SU-DHL-6 (cell line): ENCODE measurements at regions not wholly inside any gene's neighbourhood (a gene's known extent, or its start where the extent isn't known, plus 50 kb on each side); places are given as distances from the start of the nearest gene placed in this dataset.

Experiments used
- H2AFZ ChIP-seq: fragments of 200-600 bp; sonication (generic); 2 replicates; pipeline ENCODE4 v1.6.1; 2014; ENCODE audit warnings: low read depth, mild to moderate bottlenecking, moderate library complexity, mixed read lengths, antibody characterized with exemption, low read length; ENCODE audit not compliant: severe bottlenecking
- H3F3A ChIP-seq: fragments of 200-600 bp; shearing (Covaris generic); 2 replicates; pipeline ENCODE4 v1.6.0; 2016; ENCODE audit warnings: antibody characterized with exemption, mild to moderate bottlenecking; ENCODE audit not compliant: insufficient read depth
- H3K27ac ChIP-seq: fragments of 200-600 bp; sonication (generic); 2 replicates; pipeline ENCODE4 v1.5.1; 2016; ENCODE audit warnings: low read depth, mild to moderate bottlenecking, low read length, moderate library complexity, mixed read lengths
- H3K27me3 ChIP-seq: fragments of 200-600 bp; sonication (generic), shearing (Covaris generic); 2 replicates; pipeline ENCODE4 v1.6.0; 2014; ENCODE audit warnings: mild to moderate bottlenecking, low read length
- H3K36me3 ChIP-seq: fragments of 200-600 bp; sonication (generic); 2 replicates; pipeline ENCODE4 v1.6.1; 2014; ENCODE audit warnings: mild to moderate bottlenecking, low read length, mixed read lengths
- H3K4me2 ChIP-seq: fragments of 300-600, 200-600 bp; shearing (Covaris generic), sonication (generic); 2 replicates; pipeline ENCODE4 v1.6.0; 2014; ENCODE audit warnings: low read length, low read depth, mild to moderate bottlenecking; ENCODE audit not compliant: poor library complexity, severe bottlenecking
- H3K4me3 ChIP-seq: fragments of 200-600 bp; sonication (generic); 2 replicates; pipeline ENCODE4 v1.5.1; 2014; ENCODE audit warnings: antibody characterized with exemption, low read length, mild to moderate bottlenecking, mixed read lengths; ENCODE audit not compliant: insufficient read depth, poor library complexity, severe bottlenecking
- H3K79me2 ChIP-seq: fragments of 200-600 bp; sonication (generic); 2 replicates; pipeline ENCODE4 v1.6.1; 2014; ENCODE audit warnings: mild to moderate bottlenecking, low read length, moderate library complexity; ENCODE audit not compliant: insufficient read depth
- H3K9ac ChIP-seq: fragments of 200-600 bp; sonication (generic); 2 replicates; pipeline ENCODE4 v1.7.0; 2014; ENCODE audit warnings: mild to moderate bottlenecking, low read length
- H3K9me2 ChIP-seq: fragments of 200-600 bp; sonication (generic); replicated peaks from 2 replicates; pipeline ENCODE4 v1.6.1; 2014; ENCODE audit warnings: low read length; ENCODE audit not compliant: insufficient read depth
- H3K9me3 ChIP-seq: fragments of 200-600 bp; sonication (generic); 2 replicates; pipeline ENCODE4 v1.6.1; 2014; ENCODE audit warnings: low read length, mixed read lengths; ENCODE audit not compliant: insufficient read depth
- H4K20me1 ChIP-seq: fragments of 200-600 bp; sonication (generic); 2 replicates; pipeline ENCODE4 v1.6.1; 2014; ENCODE audit warnings: low read depth, mild to moderate bottlenecking, antibody characterized with exemption, low read length, moderate library complexity, mixed read lengths
- EZH2phosphoT487 ChIP-seq: fragments of 200-600 bp; sonication (generic), shearing (Covaris generic); conservative IDR thresholded peaks from 2 replicates; pipeline ENCODE4 v1.6.1; 2018; ENCODE audit warnings: mild to moderate bottlenecking, antibody characterized with exemption, low read length, moderate library complexity, mixed read lengths
- TF ChIP-seq, protein P1 (sequence below): fragments of 200-600 bp; sonication (generic); IDR thresholded peaks from one replicate; pipeline ENCODE4 v1.5.1; 2017; ENCODE audit warnings: antibody characterized with exemption, mild to moderate bottlenecking, low read length, moderate library complexity; ENCODE audit not compliant: insufficient read depth, poor library complexity, severe bottlenecking

GRCh38 chr2:177153805-177154204 lies 58.8 kb upstream of the HNRNPA3 start:
- Histone ChIP-seq H3K9ac (no peak overlapping the region), H3K4me2 (no peak overlapping the region)
- TF ChIP-seq EZH2phosphoT487, result no peak
- TF ChIP-seq, protein P1, sequence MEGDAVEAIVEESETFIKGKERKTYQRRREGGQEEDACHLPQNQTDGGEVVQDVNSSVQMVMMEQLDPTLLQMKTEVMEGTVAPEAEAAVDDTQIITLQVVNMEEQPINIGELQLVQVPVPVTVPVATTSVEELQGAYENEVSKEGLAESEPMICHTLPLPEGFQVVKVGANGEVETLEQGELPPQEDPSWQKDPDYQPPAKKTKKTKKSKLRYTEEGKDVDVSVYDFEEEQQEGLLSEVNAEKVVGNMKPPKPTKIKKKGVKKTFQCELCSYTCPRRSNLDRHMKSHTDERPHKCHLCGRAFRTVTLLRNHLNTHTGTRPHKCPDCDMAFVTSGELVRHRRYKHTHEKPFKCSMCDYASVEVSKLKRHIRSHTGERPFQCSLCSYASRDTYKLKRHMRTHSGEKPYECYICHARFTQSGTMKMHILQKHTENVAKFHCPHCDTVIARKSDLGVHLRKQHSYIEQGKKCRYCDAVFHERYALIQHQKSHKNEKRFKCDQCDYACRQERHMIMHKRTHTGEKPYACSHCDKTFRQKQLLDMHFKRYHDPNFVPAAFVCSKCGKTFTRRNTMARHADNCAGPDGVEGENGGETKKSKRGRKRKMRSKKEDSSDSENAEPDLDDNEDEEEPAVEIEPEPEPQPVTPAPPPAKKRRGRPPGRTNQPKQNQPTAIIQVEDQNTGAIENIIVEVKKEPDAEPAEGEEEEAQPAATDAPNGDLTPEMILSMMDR, result no peak

DNA sequence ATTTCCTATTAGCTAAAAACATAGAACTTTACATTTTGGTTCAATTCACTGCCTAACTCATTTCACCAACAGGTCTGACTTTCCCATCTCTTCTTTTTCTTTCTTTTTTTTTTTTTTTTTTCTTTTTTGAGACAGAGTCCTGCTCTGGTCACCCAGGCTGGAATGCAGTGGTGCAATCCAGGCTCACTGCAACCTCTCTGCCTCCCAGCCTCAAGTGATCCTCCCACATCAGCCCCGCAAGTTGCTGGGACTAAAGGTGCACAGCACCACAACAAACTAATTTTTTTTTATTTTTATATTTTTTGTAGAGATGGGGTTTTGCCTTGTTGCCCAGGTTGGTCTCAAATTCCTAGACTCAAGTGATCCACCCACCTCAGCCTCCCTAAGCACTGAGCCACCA lies 57.8 kb upstream of the HNRNPA3 start:
- no peak overlapping the region for H3K4me3 ChIP-seq
- no peaks in the 10 kb centered on the region for H3K27me3 ChIP-seq
- TF ChIP-seq EZH2phosphoT487, result no peak
- TF ChIP-seq, protein P1, result no peak
- no peaks in the 10 kb centered on the region for H3K9me2 ChIP-seq
- no peaks in the 10 kb centered on the region for H3F3A ChIP-seq
- no peak overlapping the region for H2AFZ ChIP-seq
- H3K79me2 ChIP-seq, result no peaks in the 10 kb centered on the region
- H3K4me2 ChIP-seq, result no peak overlapping the region
- no peaks in the 10 kb centered on the region for H3K36me3 ChIP-seq
- H3K9ac ChIP-seq, result no peak overlapping the region
- H3K27ac ChIP-seq, result no peak overlapping the region
- no peaks in the 10 kb centered on the region for H4K20me1 ChIP-seq
- no peaks in the 10 kb centered on the region for H3K9me3 ChIP-seq

More at GRCh38 chr2:177153805-177154204, 58.8 kb upstream of the HNRNPA3 start:
- H3K9me3 ChIP-seq, result no peaks in the 10 kb centered on the region
- no peaks in the 10 kb centered on the region for H3K79me2 ChIP-seq
- H3K4me3 ChIP-seq, result no peak overlapping the region
- no peaks in the 10 kb centered on the region for H3K9me2 ChIP-seq
- H2AFZ ChIP-seq, result no peak overlapping the region
- no peak overlapping the region for H3K27ac ChIP-seq
- H3F3A ChIP-seq, result no peaks in the 10 kb centered on the region
- H3K27me3 ChIP-seq, result no peaks in the 10 kb centered on the region
- no peaks in the 10 kb centered on the region for H3K36me3 ChIP-seq
- H4K20me1 ChIP-seq, result no peaks in the 10 kb centered on the region

DNA sequence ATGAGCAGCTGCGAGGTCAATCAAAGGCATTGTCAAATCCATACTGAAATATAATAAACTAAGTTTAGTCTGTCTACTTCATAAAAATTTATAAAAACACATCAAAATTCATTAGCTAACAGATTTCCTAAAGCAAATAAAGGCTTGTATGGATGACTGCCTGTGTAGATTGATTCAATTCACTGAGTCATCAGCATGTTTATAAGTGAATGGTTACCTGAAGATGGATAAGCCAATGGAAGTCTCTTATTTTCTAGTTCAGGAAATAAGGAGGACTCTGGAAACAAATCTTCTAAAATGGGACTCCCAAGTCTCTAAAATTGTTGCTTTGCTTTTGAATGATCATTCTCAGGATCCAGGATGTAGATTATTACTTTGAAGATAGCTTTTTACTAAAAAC lies 57.0 kb upstream of the HNRNPA3 start:
- no peaks in the 10 kb centered on the region for H3F3A ChIP-seq
- no peak overlapping the region for H3K4me2 ChIP-seq

More for the DNA sequence above, 57.0 kb upstream of the HNRNPA3 start:
- TF ChIP-seq, protein P1, result no peak
- no peak for TF ChIP-seq EZH2phosphoT487
- Histone ChIP-seq H3K4me3 (no peak overlapping the region), H3K9me2 (no peaks in the 10 kb centered on the region), H4K20me1 (no peaks in the 10 kb centered on the region), H3K79me2 (no peaks in the 10 kb centered on the region), H3K27ac (no peak overlapping the region), H3K36me3 (no peaks in the 10 kb centered on the region), H3K9ac (no peak overlapping the region), H3K27me3 (no peaks in the 10 kb centered on the region), H2AFZ (no peak overlapping the region), H3K9me3 (no peaks in the 10 kb centered on the region)
